H9 (cell line): ENCODE measurements at regions not wholly inside any gene's neighbourhood (a gene's known extent, or its start where the extent isn't known, plus 50 kb on each side); places are given as distances from the start of the nearest gene placed in this dataset.

Source experiments
- DNase-seq: peaks from one replicate; pipeline ENCODE4 v3.0.0-alpha.2; 2017
- H2AFZ ChIP-seq: one replicate; pipeline ENCODE4 v1.6.1; 2013; ENCODE audit warnings: mild to moderate bottlenecking, low read length, control low read depth, moderate library complexity
- H2AK5ac ChIP-seq: 2 replicates; pipeline ENCODE4 v1.6.1; 2013; ENCODE audit warnings: low read length, control low read depth, mixed read lengths; ENCODE audit not compliant: insufficient read length
- H2BK120ac ChIP-seq: one replicate; pipeline ENCODE4 v1.6.1; 2013; ENCODE audit warnings: low read depth, mild to moderate bottlenecking, low read length, control low read depth, inconsistent platforms; ENCODE audit not compliant: poor library complexity, severe bottlenecking
- H2BK12ac ChIP-seq: 2 replicates; pipeline ENCODE4 v1.6.1; 2013; ENCODE audit warnings: low read length, control low read depth, mixed read lengths, low read depth; ENCODE audit not compliant: insufficient read length
- H2BK15ac ChIP-seq: 2 replicates; pipeline ENCODE4 v1.6.1; 2013; ENCODE audit warnings: low read depth, low read length, control low read depth
- H2BK20ac ChIP-seq: one replicate; pipeline ENCODE4 v1.6.1; 2013; ENCODE audit warnings: low read depth, mild to moderate bottlenecking, low read length, control low read depth, inconsistent platforms; ENCODE audit not compliant: poor library complexity, severe bottlenecking
- H2BK5ac ChIP-seq: 2 replicates; pipeline ENCODE4 v1.6.1; 2013; ENCODE audit warnings: low read length, control low read depth, mixed read lengths; ENCODE audit not compliant: insufficient read length
- H3K14ac ChIP-seq: 2 replicates; pipeline ENCODE4 v1.6.1; 2013; ENCODE audit warnings: low read length, control low read depth; ENCODE audit not compliant: insufficient read depth
- H3K18ac ChIP-seq: 2 replicates; pipeline ENCODE4 v1.6.1; 2013; ENCODE audit warnings: low read depth, mild to moderate bottlenecking, mixed read lengths, low read length, control low read depth; ENCODE audit not compliant: insufficient read length
- H3K23ac ChIP-seq: 2 replicates; pipeline ENCODE4 v1.6.1; 2013; ENCODE audit warnings: low read length, control low read depth, mixed read lengths, low read depth; ENCODE audit not compliant: insufficient read length
- H3K23me2 ChIP-seq: 2 replicates; pipeline ENCODE4 v1.6.1; 2013; ENCODE audit warnings: low read depth, mild to moderate bottlenecking, mixed read lengths, low read length, control low read depth; ENCODE audit not compliant: insufficient read length, poor library complexity, severe bottlenecking
- H3K27ac ChIP-seq: 2 replicates; pipeline ENCODE4 v1.5.1; 2013; ENCODE audit warnings: low read length, control low read depth, mixed read lengths, low read depth; ENCODE audit not compliant: insufficient read length
- H3K27me3 ChIP-seq: 2 replicates; pipeline ENCODE4 v1.6.1; 2013; ENCODE audit warnings: low read length, control low read depth, inconsistent platforms; ENCODE audit not compliant: insufficient read depth
- H3K4ac ChIP-seq: 2 replicates; pipeline ENCODE4 v1.6.1; 2013; ENCODE audit warnings: low read depth, mild to moderate bottlenecking, control low read depth, inconsistent platforms, low read length, moderate library complexity
- H3K4me1 ChIP-seq: 2 replicates; pipeline ENCODE4 v1.6.1; 2013; ENCODE audit warnings: low read length, control low read depth, inconsistent platforms; ENCODE audit not compliant: insufficient read depth
- H3K4me2 ChIP-seq: 2 replicates; pipeline ENCODE4 v1.6.1; 2013; ENCODE audit warnings: low read length, control low read depth, mixed read lengths; ENCODE audit not compliant: insufficient read length, insufficient read depth
- H3K56ac ChIP-seq: 2 replicates; pipeline ENCODE4 v1.6.1; 2013; ENCODE audit warnings: low read depth, mild to moderate bottlenecking, mixed read lengths, low read length, control low read depth; ENCODE audit not compliant: insufficient read length
- H3K79me1 ChIP-seq: 2 replicates; pipeline ENCODE4 v1.6.1; 2013; ENCODE audit warnings: low read depth, mild to moderate bottlenecking, moderate library complexity, low read length, control low read depth, inconsistent platforms; ENCODE audit not compliant: insufficient read depth, poor library complexity, severe bottlenecking
- H3K79me2 ChIP-seq: 2 replicates; pipeline ENCODE4 v1.6.1; 2013; ENCODE audit warnings: low read length, control low read depth, inconsistent platforms; ENCODE audit not compliant: insufficient read depth
- H3K9ac ChIP-seq: 2 replicates; pipeline ENCODE4 v1.6.1; 2013; ENCODE audit warnings: low read length, control low read depth, mixed read lengths; ENCODE audit not compliant: insufficient read length; ENCODE audit errors: extremely low read depth
- H3K9me3 ChIP-seq: one replicate; pipeline ENCODE4 v1.6.1; 2013; ENCODE audit warnings: low read depth, low read length, inconsistent platforms; ENCODE audit not compliant: control insufficient read depth
- H3T11ph ChIP-seq: one replicate; pipeline ENCODE4 v1.6.1; 2013; ENCODE audit warnings: mild to moderate bottlenecking, low read length, control low read depth, inconsistent platforms
- H4K20me1 ChIP-seq: one replicate; pipeline ENCODE4 v1.6.1; 2013; ENCODE audit not compliant: control insufficient read depth, insufficient read length, insufficient read depth
- H4K5ac ChIP-seq: 2 replicates; pipeline ENCODE4 v1.6.1; 2013; ENCODE audit warnings: low read depth, mild to moderate bottlenecking, mixed read lengths, low read length, control low read depth; ENCODE audit not compliant: insufficient read length
- H4K8ac ChIP-seq: replicated peaks from 2 replicates; pipeline ENCODE4 v1.6.1; 2013; ENCODE audit warnings: low read length, control low read depth, mixed read lengths, low read depth; ENCODE audit not compliant: insufficient read length
- H4K91ac ChIP-seq: 2 replicates; pipeline ENCODE4 v1.6.1; 2013; ENCODE audit warnings: low read depth, mild to moderate bottlenecking, moderate library complexity, mixed read lengths, low read length, control low read depth; ENCODE audit not compliant: insufficient read length
- H3K27ac Mint-ChIP-seq, 3 experiments: 2 replicates in 2 of 3; 3 replicates in 1 of 3; pipeline ENCODE4 v1.8.0; 2020 to 2021; ENCODE audit warnings: mixed read lengths in 3 of 3, mild to moderate bottlenecking in 1 of 3, moderate library complexity in 1 of 3
- H3K27me3 Mint-ChIP-seq: 2 replicates; pipeline ENCODE4 v1.8.0; 2021; ENCODE audit warnings: low read depth, mild to moderate bottlenecking, moderate library complexity, mixed read lengths
- H3K36me3 Mint-ChIP-seq, 3 experiments: 2 replicates in 2 of 3; 3 replicates in 1 of 3; pipeline ENCODE4 v1.8.0; 2020 to 2021; ENCODE audit warnings: low read depth in 3 of 3, mixed read lengths in 3 of 3; ENCODE audit not compliant: insufficient read depth in 1 of 3
- H3K4me1 Mint-ChIP-seq, 2 experiments: 2 replicates each; pipeline ENCODE4 v1.8.0; 2020; ENCODE audit warnings: mixed read lengths in 2 of 2
- H3K4me3 Mint-ChIP-seq, 2 experiments: 2 replicates in 1 of 2; 3 replicates in 1 of 2; pipeline ENCODE4 v1.8.0; 2020 to 2021; ENCODE audit warnings: mild to moderate bottlenecking in 2 of 2, mixed read lengths in 2 of 2, moderate library complexity in 1 of 2
- H3K9me3 Mint-ChIP-seq, 2 experiments: 2 replicates in 1 of 2; 3 replicates in 1 of 2; pipeline ENCODE4 v1.8.0; 2020; ENCODE audit warnings: mild to moderate bottlenecking in 2 of 2, mixed read lengths in 2 of 2, moderate library complexity in 1 of 2
- CTCF ChIP-seq: fragments of 200-600 bp; sonication (generic); conservative IDR thresholded peaks from 3 replicates; pipeline ENCODE4 v1.8.0; 2021; ENCODE audit warnings: antibody characterized with exemption, mild to moderate bottlenecking
- WGBS: extraction: QIAGEN DNeasy Blood & Tissue Kit; methylation state at CpG from one replicate; pipeline ENCODE4 v1.1.7; 2013; ENCODE audit warnings: missing lambda C conversion rate, low lambda C conversion rate, mixed read lengths; ENCODE audit not compliant: insufficient read length; ENCODE audit errors: extremely low coverage; 5-methylcytosine and 5-hydroxymethylcytosine counted together

DNA sequence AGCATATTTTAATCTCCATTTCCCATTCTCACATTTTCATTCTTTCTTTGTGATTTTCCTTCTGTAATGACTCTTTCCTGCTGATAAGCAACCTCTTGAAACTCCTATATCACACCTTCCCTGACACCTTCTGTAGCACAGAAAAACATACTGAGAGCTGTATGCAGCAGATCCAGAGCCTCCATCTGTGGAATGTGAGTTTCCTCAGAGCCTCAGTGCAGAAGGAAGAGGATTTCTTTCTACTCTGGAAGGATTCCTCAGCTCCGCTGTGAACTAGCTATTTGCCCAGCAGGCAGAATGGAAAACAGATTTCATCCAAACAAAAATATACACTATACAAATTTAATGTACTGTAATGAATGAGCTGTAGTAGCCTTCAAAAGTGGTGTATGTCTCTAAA is 841.3 kb upstream of the ZWINT start:
- Mint-ChIP-seq H3K27ac (peak overlapping the region in 1 of 3 experiments; percentile 4; a peak in 1 of 7 replicates), H3K4me3 (no peak overlapping the region), H3K27me3 (no peaks in the 10 kb centered on the region), H3K9me3 (no peaks in the 10 kb centered on the region), H3K4me1 (peaks cover 6 to 7% of the 10 kb centered on the region in 2 experiments), H3K36me3 (peaks cover 0 to 7% (median 0%) of the 10 kb centered on the region in 3 experiments; a peak in 2 of 7 replicates)
- H4K91ac ChIP-seq, result no peak overlapping the region
- H3K9ac ChIP-seq, result no peak overlapping the region
- H4K5ac ChIP-seq, result no peak overlapping the region
- H3K56ac ChIP-seq, result no peak overlapping the region
- no peak overlapping the region for H3K4me2 ChIP-seq
- no peak overlapping the region for H4K8ac ChIP-seq
- no CpG with 5 or more reads among the region's 1 CpG for WGBS
- no peaks in the 10 kb centered on the region for H3K4me1 ChIP-seq
- H2BK120ac ChIP-seq, result no peak overlapping the region
- H2BK5ac ChIP-seq, result no peak overlapping the region
- no peaks in the 10 kb centered on the region for H3K9me3 ChIP-seq
- H3T11ph ChIP-seq, result no peak overlapping the region
- H3K79me2 ChIP-seq, result no peaks in the 10 kb centered on the region; the same call in 1 of the 2 replicates
- no peaks in the 10 kb centered on the region for H4K20me1 ChIP-seq
- H2AK5ac ChIP-seq, result no peak overlapping the region
- no peaks in the 10 kb centered on the region for H3K79me1 ChIP-seq
- no peaks in the 10 kb centered on the region for H3K23me2 ChIP-seq
- no peaks in the 10 kb centered on the region for H3K27me3 ChIP-seq
- H3K14ac ChIP-seq, result no peak overlapping the region
- H3K18ac ChIP-seq, result no peak overlapping the region
- no peak overlapping the region for H3K23ac ChIP-seq
- H2BK15ac ChIP-seq, result no peak overlapping the region
- no peak for DNase-seq
- no peak overlapping the region for H3K27ac ChIP-seq
- H2BK20ac ChIP-seq, result no peak overlapping the region
- no peak overlapping the region for H2AFZ ChIP-seq
- H2BK12ac ChIP-seq, result no peak overlapping the region
- no peak for TF ChIP-seq CTCF
- no peak overlapping the region for H3K4ac ChIP-seq
